ENCODE measurements at regions not wholly inside any gene's neighbourhood (a gene's known extent, or its start where the extent isn't known, plus 50 kb on each side); places are given as distances from the start of the nearest gene placed in this dataset.

- TF ChIP-seq CTCF (conservative IDR thresholded peaks at IDR 0.05; ENCODE audit: low read length) (no peak), EZH2phosphoT487 (IDR thresholded peaks at IDR 0.05; ENCODE audit: borderline replicate concordance, low read depth, low read length) (no peak)
These were observed 1054.5 kb downstream of the SLITRK1 start for GRCh38 chr13:82827724-82828123.
